ENCODE measurements at regions not wholly inside any gene's neighbourhood (a gene's known extent, or its start where the extent isn't known, plus 50 kb on each side); places are given as distances from the start of the nearest gene placed in this dataset.

DNA sequence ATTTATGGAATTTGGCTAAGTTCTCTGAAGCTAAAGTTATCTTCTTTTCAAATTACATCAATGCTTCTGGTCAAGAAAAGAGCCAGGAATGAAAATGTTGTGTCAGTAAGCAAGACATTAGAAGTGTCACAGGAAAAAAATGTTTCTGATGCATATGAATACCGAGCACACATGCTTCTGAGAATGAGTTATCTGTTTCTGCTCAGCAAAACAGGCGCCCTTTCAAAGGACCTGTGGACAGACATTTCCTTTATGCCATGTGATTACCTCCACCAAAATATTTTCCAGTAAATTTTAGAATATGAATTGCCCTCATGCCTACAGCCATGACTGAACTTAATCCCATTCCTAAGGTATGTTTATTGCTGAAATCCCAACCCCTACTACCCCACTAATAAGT is 55.4 kb upstream of the RNF180 start:
- no peak for DNase-seq (ENCODE audit: low read depth)

GRCh38 chr5:64108674-64109073 is 57.0 kb upstream of the RNF180 start:
- no peak for DNase-seq (ENCODE audit: low read depth)

- no peak for DNase-seq (ENCODE audit: low read depth)
Observed at GRCh38 chr5:64100203-64100602, 65.4 kb upstream of the RNF180 start.

DNA sequence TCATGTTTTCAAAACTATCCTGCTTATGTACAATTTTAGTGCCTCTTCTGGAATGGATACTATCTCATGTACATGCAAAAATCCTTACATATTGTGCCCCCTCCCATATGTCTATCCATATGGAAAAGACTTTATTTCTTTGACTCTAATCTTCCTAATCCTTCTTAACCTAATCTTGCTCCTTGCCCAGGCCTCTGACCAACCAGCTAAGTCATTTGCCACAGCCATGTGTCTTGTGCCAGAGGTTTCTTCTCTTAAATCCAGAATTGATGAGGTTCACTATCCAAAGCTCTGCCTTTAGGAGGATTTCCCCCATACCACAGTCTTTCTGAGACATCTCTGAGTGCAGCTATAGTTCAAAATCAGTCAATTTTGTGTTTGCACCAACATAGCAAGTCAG is 68.9 kb upstream of the RNF180 start:
- DNase-seq (ENCODE audit: low read depth): no peak

DNA sequence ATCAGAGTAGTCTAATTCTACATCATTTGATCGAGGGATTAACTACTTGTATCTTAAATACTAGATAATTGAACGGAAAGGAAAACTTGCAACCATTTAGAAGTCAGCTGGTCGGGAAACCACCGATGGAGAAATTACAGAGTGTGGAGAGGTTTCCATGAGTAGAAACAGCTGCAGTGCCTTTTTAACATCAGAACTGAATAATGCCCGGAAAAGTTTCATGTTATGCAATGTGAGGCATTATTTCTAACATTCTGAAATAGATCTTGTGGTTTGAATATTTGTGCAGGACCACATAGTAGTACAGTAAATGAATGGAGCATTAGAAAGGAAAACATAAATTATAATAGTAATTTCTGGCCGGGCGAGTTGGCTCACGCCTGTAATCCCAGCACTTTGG is 88.1 kb upstream of the RNF180 start:
- no peak for DNase-seq (ENCODE audit: low read depth)

DNA sequence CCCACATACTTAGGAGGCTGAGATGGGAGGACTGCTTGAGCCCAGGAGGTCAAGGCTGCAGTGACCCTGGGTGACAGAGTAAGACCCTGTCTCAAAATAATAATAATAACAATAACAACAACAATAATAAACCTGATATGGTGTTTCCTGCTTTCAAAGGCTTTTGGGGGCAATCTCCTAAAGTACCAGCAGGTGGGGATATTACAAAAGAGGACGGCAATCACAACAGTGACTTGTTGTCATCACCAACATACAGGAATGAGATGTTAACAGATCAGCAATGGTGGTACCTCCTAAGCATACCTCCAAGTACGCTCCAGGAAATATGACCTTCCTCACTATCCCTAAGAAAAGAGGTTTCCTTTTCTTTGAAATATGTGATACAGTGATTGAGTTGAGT is 91.1 kb upstream of the RNF180 start:
- DNase-seq (ENCODE audit: low read depth): peak; percentile 36

DNA sequence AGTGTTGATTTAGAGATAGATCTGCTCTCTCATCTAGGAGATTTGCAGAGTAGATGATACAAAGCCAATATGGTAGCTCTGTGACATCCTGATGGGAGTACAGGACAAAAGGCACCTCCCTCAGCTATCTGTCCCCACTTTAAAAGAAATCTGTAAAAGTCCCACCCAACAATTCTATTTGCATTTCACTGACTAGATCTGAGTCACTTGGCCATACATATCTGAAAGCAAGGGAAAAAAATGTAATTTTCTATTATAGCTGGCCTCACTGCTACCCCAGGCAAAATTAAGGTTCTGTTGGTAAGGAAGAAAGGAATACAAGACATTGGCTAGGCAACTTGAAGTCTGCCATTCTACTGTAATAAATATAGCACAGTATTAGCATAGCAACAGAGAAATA is 96.2 kb upstream of the RNF180 start:
- DNase-seq (ENCODE audit: low read depth): no peak

DNA sequence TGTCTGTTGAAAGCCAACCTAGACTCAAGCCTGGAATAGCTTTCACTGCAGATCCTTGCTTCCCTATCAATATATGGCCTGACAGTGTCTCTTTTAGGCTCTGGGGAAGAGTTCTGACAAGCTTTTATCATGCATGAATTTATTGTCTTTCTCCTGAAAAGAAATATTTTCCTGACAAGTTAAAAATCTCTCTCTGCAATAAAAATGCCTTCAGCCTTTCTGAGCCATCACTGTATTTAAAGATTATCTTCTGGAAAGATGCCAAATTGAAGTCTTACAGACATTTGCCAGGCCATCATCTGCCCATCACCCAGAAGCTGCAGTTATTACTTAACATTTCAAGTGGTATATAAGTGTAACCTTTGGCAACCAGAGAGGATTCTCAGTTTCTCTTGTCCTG is 88.1 kb upstream of the HTR1A start:
- DNase-seq (ENCODE audit: low read depth): no peak

DNA sequence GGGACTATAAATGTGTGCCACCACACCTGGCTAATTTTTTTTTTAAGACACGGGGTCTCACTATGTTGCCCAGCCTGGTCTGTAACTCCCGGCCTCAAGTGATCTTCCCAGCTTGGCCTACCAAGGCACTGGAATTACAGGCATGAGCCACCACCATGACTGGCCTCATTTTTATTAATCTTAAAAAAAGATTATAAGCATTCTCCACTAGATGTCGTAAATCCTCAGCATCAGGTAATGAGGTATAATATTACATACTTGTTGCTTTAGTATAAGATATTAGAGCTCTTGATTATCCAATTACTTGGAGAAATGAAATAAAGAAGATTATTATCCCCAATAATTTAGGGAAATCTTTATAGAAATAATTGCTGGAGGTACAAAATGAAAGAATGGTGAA is 78.2 kb upstream of the HTR1A start:
- no peak for DNase-seq (ENCODE audit: low read depth)

DNA sequence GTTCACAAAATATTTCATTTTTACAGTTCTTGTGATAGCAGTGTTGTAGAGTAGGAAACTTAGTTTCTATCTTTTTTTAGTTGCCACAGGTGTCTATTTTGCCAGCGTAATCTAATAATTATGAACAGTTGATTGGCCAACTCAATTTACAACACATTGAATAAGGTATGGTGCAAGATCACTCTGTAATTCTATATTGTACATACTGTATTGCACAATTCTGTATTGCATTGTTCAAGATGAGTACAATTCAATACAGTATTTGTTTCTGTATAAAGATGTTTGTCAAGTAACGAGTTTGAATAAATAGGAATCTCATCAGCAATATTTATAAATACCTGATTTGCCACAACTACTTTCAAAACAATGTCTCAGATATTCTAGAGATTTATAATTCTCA is 64.2 kb upstream of the HTR1A start:
- DNase-seq (ENCODE audit: low read depth): no peak

GRCh38 chr5:64019746-64020145 is 57.5 kb upstream of the HTR1A start:
- no peak for DNase-seq (ENCODE audit: low read depth)

- DNase-seq (ENCODE audit: low read depth): no peak
Observed at GRCh38 chr5:64018966-64019365, 56.7 kb upstream of the HTR1A start.

GRCh38 chr5:64015824-64016223 is 53.6 kb upstream of the HTR1A start:
- no peak for DNase-seq (ENCODE audit: low read depth)

All from iris pigment epithelial cell (primary cell).